ENCODE measurements at regions not wholly inside any gene's neighbourhood (a gene's known extent, or its start where the extent isn't known, plus 50 kb on each side); places are given as distances from the start of the nearest gene placed in this dataset.

- Histone ChIP-seq H3K27me3 (ENCODE audit: insufficient read depth, low read length) (no peaks in the 10 kb centered on the region), H3K9ac (ENCODE audit: low read depth, low read length) (no peak overlapping the region), H3K36me3 (ENCODE audit: insufficient read depth, low read length) (no peaks in the 10 kb centered on the region), H3K4me3 (ENCODE audit: low read length) (no peak overlapping the region), H3K4me1 (ENCODE audit: insufficient read depth, low read length) (peaks cover 5% of the 10 kb centered on the region), H3K27ac (ENCODE audit: low read depth, low read length) (no peak overlapping the region), H3K9me3 (ENCODE audit: insufficient read depth, low read depth, low read length) (no peaks in the 10 kb centered on the region)
- WGBS, result 93% methylated on average over 16 of the region's 16 CpGs
Measured at GRCh38 chr14:101471723-101472517, 89.4 kb upstream of the DIO3 start.

GRCh38 chr14:101472518-101472849 lies 88.8 kb upstream of the DIO3 start:
- no peak overlapping the region for H3K9ac ChIP-seq (ENCODE audit: low read depth, low read length)
- H3K9me3 ChIP-seq (ENCODE audit: insufficient read depth, low read depth, low read length), result no peaks in the 10 kb centered on the region
- 91% methylated on average over 6 of the region's 6 CpGs for WGBS
- H3K36me3 ChIP-seq (ENCODE audit: insufficient read depth, low read length), result no peaks in the 10 kb centered on the region
- peaks cover 11% of the 10 kb centered on the region for H3K4me1 ChIP-seq (ENCODE audit: insufficient read depth, low read length)
- H3K27ac ChIP-seq (ENCODE audit: low read depth, low read length), result no peak overlapping the region
- H3K4me3 ChIP-seq (ENCODE audit: low read length), result no peak overlapping the region
- H3K27me3 ChIP-seq (ENCODE audit: insufficient read depth, low read length), result no peaks in the 10 kb centered on the region

GRCh38 chr14:101473045-101473729 lies 88.1 kb upstream of the DIO3 start:
- H3K27me3 ChIP-seq (ENCODE audit: insufficient read depth, low read length), result no peaks in the 10 kb centered on the region
- no peak overlapping the region for H3K27ac ChIP-seq (ENCODE audit: low read depth, low read length)
- H3K36me3 ChIP-seq (ENCODE audit: insufficient read depth, low read length), result no peaks in the 10 kb centered on the region
- no peak overlapping the region for H3K9ac ChIP-seq (ENCODE audit: low read depth, low read length)
- whole genome bisulfite sequencing, result 88% methylated on average over 12 of the region's 12 CpGs
- no peak overlapping the region for H3K4me3 ChIP-seq (ENCODE audit: low read length)
- no peaks in the 10 kb centered on the region for H3K9me3 ChIP-seq (ENCODE audit: insufficient read depth, low read depth, low read length)
- peaks cover 14% of the 10 kb centered on the region for H3K4me1 ChIP-seq (ENCODE audit: insufficient read depth, low read length)

GRCh38 chr14:101473795-101474562 lies 87.3 kb upstream of the DIO3 start:
- Histone ChIP-seq H3K4me3 (ENCODE audit: low read length) (no peak overlapping the region), H3K9me3 (ENCODE audit: insufficient read depth, low read depth, low read length) (no peaks in the 10 kb centered on the region), H3K27me3 (ENCODE audit: insufficient read depth, low read length) (no peaks in the 10 kb centered on the region), H3K9ac (ENCODE audit: low read depth, low read length) (no peak overlapping the region), H3K36me3 (ENCODE audit: insufficient read depth, low read length) (no peaks in the 10 kb centered on the region), H3K4me1 (ENCODE audit: insufficient read depth, low read length) (peaks cover 14% of the 10 kb centered on the region), H3K27ac (ENCODE audit: low read depth, low read length) (no peak overlapping the region)
- 94% methylated on average over 22 of the region's 23 CpGs for WGBS

GRCh38 chr14:101474563-101475455 lies 86.5 kb upstream of the DIO3 start:
- no peaks in the 10 kb centered on the region for H3K9me3 ChIP-seq (ENCODE audit: insufficient read depth, low read depth, low read length)
- no peak overlapping the region for H3K9ac ChIP-seq (ENCODE audit: low read depth, low read length)
- peaks cover 14% of the 10 kb centered on the region for H3K4me1 ChIP-seq (ENCODE audit: insufficient read depth, low read length)
- 91% methylated on average over 19 of the region's 19 CpGs for WGBS
- no peak overlapping the region for H3K4me3 ChIP-seq (ENCODE audit: low read length)
- no peaks in the 10 kb centered on the region for H3K36me3 ChIP-seq (ENCODE audit: insufficient read depth, low read length)
- H3K27me3 ChIP-seq (ENCODE audit: insufficient read depth, low read length), result no peaks in the 10 kb centered on the region
- no peak overlapping the region for H3K27ac ChIP-seq (ENCODE audit: low read depth, low read length)

- H3K27ac ChIP-seq (ENCODE audit: low read depth, low read length), result no peak overlapping the region
- WGBS, result 91% methylated on average over 26 of the region's 26 CpGs
- no peak overlapping the region for H3K4me3 ChIP-seq (ENCODE audit: low read length)
- no peaks in the 10 kb centered on the region for H3K27me3 ChIP-seq (ENCODE audit: insufficient read depth, low read length)
- H3K4me1 ChIP-seq (ENCODE audit: insufficient read depth, low read length), result peaks cover 14% of the 10 kb centered on the region
- no peaks in the 10 kb centered on the region for H3K36me3 ChIP-seq (ENCODE audit: insufficient read depth, low read length)
- H3K9me3 ChIP-seq (ENCODE audit: insufficient read depth, low read depth, low read length), result no peaks in the 10 kb centered on the region
- no peak overlapping the region for H3K9ac ChIP-seq (ENCODE audit: low read depth, low read length)
Measured at GRCh38 chr14:101475456-101476257, 85.6 kb upstream of the DIO3 start.

GRCh38 chr14:101476258-101476915 lies 84.9 kb upstream of the DIO3 start:
- no peaks in the 10 kb centered on the region for H3K36me3 ChIP-seq (ENCODE audit: insufficient read depth, low read length)
- H3K27ac ChIP-seq (ENCODE audit: low read depth, low read length), result no peak overlapping the region
- no peak overlapping the region for H3K9ac ChIP-seq (ENCODE audit: low read depth, low read length)
- 91% methylated on average over 9 of the region's 9 CpGs for WGBS
- H3K27me3 ChIP-seq (ENCODE audit: insufficient read depth, low read length), result no peaks in the 10 kb centered on the region
- no peaks in the 10 kb centered on the region for H3K9me3 ChIP-seq (ENCODE audit: insufficient read depth, low read depth, low read length)
- H3K4me3 ChIP-seq (ENCODE audit: low read length), result no peak overlapping the region
- peaks cover 14% of the 10 kb centered on the region for H3K4me1 ChIP-seq (ENCODE audit: insufficient read depth, low read length)

GRCh38 chr14:101476916-101477553 lies 84.3 kb upstream of the DIO3 start:
- Histone ChIP-seq H3K4me3 (ENCODE audit: low read length) (no peak overlapping the region), H3K36me3 (ENCODE audit: insufficient read depth, low read length) (no peaks in the 10 kb centered on the region), H3K27me3 (ENCODE audit: insufficient read depth, low read length) (no peaks in the 10 kb centered on the region), H3K4me1 (ENCODE audit: insufficient read depth, low read length) (peaks cover 14% of the 10 kb centered on the region), H3K9ac (ENCODE audit: low read depth, low read length) (no peak overlapping the region), H3K9me3 (ENCODE audit: insufficient read depth, low read depth, low read length) (0 out of 2 replicates have a peak, but pooled peaks cover under 1% of the 10 kb centered on the region), H3K27ac (ENCODE audit: low read depth, low read length) (no peak overlapping the region)
- WGBS, result 51% methylated on average over 14 of the region's 14 CpGs

- no peaks in the 10 kb centered on the region for H3K27me3 ChIP-seq (ENCODE audit: insufficient read depth, low read length)
- no peaks in the 10 kb centered on the region for H3K36me3 ChIP-seq (ENCODE audit: insufficient read depth, low read length)
- no peak overlapping the region for H3K4me3 ChIP-seq (ENCODE audit: low read length)
- peaks cover 14% of the 10 kb centered on the region for H3K4me1 ChIP-seq (ENCODE audit: insufficient read depth, low read length)
- 89% methylated on average over 5 of the region's 5 CpGs for WGBS
- no peak overlapping the region for H3K27ac ChIP-seq (ENCODE audit: low read depth, low read length)
- H3K9me3 ChIP-seq (ENCODE audit: insufficient read depth, low read depth, low read length), result 0 out of 2 replicates have a peak, but pooled peaks cover 3% of the 10 kb centered on the region
- no peak overlapping the region for H3K9ac ChIP-seq (ENCODE audit: low read depth, low read length)
Measured at GRCh38 chr14:101477648-101478047, 83.6 kb upstream of the DIO3 start.
